CD14-positive monocyte (primary cell): ENCODE measurements at regions not wholly inside any gene's neighbourhood (a gene's known extent, or its start where the extent isn't known, plus 50 kb on each side); places are given as distances from the start of the nearest gene placed in this dataset.

Experiments used
- DNase-seq, 3 donors: peaks; one replicate each; pipeline ENCODE4 v3.0.0-alpha.2; 2011 to 2022
- H2AFZ ChIP-seq: 2 replicates; pipeline ENCODE4 v1.6.0; 2012; ENCODE audit warnings: mild to moderate bottlenecking, low read depth, low read length, inconsistent platforms; ENCODE audit not compliant: insufficient read depth, poor library complexity, severe bottlenecking
- H3K27ac ChIP-seq, 2 donors: 1 replicate in 1 of 2; 2 replicates in 1 of 2; pipeline ENCODE4 v1.5.1; 2012 to 2013; ENCODE audit warnings: low read length in 2 of 2, control low read depth in 1 of 2, inconsistent platforms in 1 of 2, low read depth in 1 of 2, mild to moderate bottlenecking in 1 of 2
- H3K27me3 ChIP-seq, 2 donors: one replicate each; pipeline versions ENCODE4 v1.6.0 to v1.6.1; 2011 to 2013; ENCODE audit warnings: low read length in 2 of 2; ENCODE audit not compliant: control insufficient read depth in 2 of 2, insufficient read depth in 2 of 2
- H3K36me3 ChIP-seq, 2 donors: replicated peaks in 1 of 2; 1 replicate in 1 of 2; 2 replicates in 1 of 2; pipeline versions ENCODE4 v1.5.1 to v1.6.1; 2012 to 2013; ENCODE audit warnings: low read length in 2 of 2, control low read depth in 1 of 2, inconsistent platforms in 1 of 2, mild to moderate bottlenecking in 1 of 2; ENCODE audit not compliant: insufficient read depth in 2 of 2, control insufficient read depth in 1 of 2
- H3K4me1 ChIP-seq, 2 donors: 1 replicate in 1 of 2; 2 replicates in 1 of 2; pipeline versions ENCODE4 v1.5.1 to v1.6.1; 2012 to 2013; ENCODE audit warnings: low read length in 2 of 2, control low read depth in 1 of 2, inconsistent platforms in 1 of 2, mild to moderate bottlenecking in 1 of 2, moderate library complexity in 1 of 2; ENCODE audit not compliant: insufficient read depth in 2 of 2, control insufficient read depth in 1 of 2
- H3K4me2 ChIP-seq: replicated peaks from 2 replicates; pipeline ENCODE3; 2012; ENCODE audit warnings: low read length, moderate library complexity, mild to moderate bottlenecking; ENCODE audit not compliant: poor library complexity, severe bottlenecking; ENCODE audit errors: extremely low read depth
- H3K4me3 ChIP-seq, 3 experiments: fragments of 200-600 bp in 1 of 3; sonication (generic) in 1 of 3; replicated peaks in 1 of 3; 1 replicate in 2 of 3; 2 replicates in 1 of 3; pipeline ENCODE4 v1.5.1; 2011 to 2013; ENCODE audit warnings: low read length in 3 of 3, mild to moderate bottlenecking in 3 of 3, control low read depth in 2 of 3, low read depth in 2 of 3, inconsistent platforms in 1 of 3, moderate library complexity in 1 of 3
- H3K79me2 ChIP-seq: 2 replicates; pipeline ENCODE4 v1.6.0; 2012; ENCODE audit warnings: mild to moderate bottlenecking, control low read depth, inconsistent platforms, low read length, moderate library complexity; ENCODE audit not compliant: insufficient read depth
- H3K9ac ChIP-seq: 2 replicates; pipeline ENCODE4 v1.6.0; 2017; ENCODE audit warnings: low read length, mild to moderate bottlenecking; ENCODE audit not compliant: insufficient read depth, poor library complexity, severe bottlenecking
- H3K9me3 ChIP-seq, 2 donors: replicated peaks in 1 of 2; 1 replicate in 1 of 2; 2 replicates in 1 of 2; pipeline versions ENCODE4 v1.5.1 to v1.6.1; 2012 to 2013; ENCODE audit warnings: low read length in 2 of 2, control low read depth in 1 of 2; ENCODE audit not compliant: control insufficient read depth in 1 of 2, insufficient read depth in 1 of 2
- H4K20me1 ChIP-seq: 2 replicates; pipeline ENCODE4 v1.6.0; 2012; ENCODE audit warnings: mild to moderate bottlenecking, low read length, control low read depth, moderate library complexity; ENCODE audit not compliant: insufficient read depth
- H3K27ac Mint-ChIP-seq, 7 donors: one replicate each; pipeline ENCODE4 v1.8.0; 2020; ENCODE audit warnings: mild to moderate bottlenecking in 7 of 7, mixed read lengths in 7 of 7, moderate library complexity in 6 of 7, inconsistent platforms in 2 of 7
- H3K27me3 Mint-ChIP-seq, 3 donors: one replicate each; pipeline ENCODE4 v1.8.0; 2021 to 2022; ENCODE audit warnings: low read depth in 3 of 3, mild to moderate bottlenecking in 3 of 3, mixed read lengths in 3 of 3, moderate library complexity in 3 of 3, inconsistent platforms in 1 of 3
- H3K36me3 Mint-ChIP-seq, 2 donors: one replicate each; pipeline ENCODE4 v1.8.0; 2020; ENCODE audit warnings: mixed read lengths in 2 of 2, inconsistent platforms in 1 of 2, mild to moderate bottlenecking in 1 of 2
- H3K4me1 Mint-ChIP-seq: one replicate; pipeline ENCODE4 v1.8.0; 2020; ENCODE audit warnings: mild to moderate bottlenecking, mixed read lengths
- H3K4me3 Mint-ChIP-seq, 2 donors: one replicate each; pipeline ENCODE4 v1.8.0; 2020; ENCODE audit warnings: mild to moderate bottlenecking in 2 of 2, mixed read lengths in 2 of 2, moderate library complexity in 1 of 2
- H3K9me3 Mint-ChIP-seq, 7 donors: one replicate each; pipeline ENCODE4 v1.8.0; 2020 to 2022; ENCODE audit warnings: mixed read lengths in 7 of 7, mild to moderate bottlenecking in 6 of 7, moderate library complexity in 6 of 7, inconsistent platforms in 2 of 7
- WGBS: methylation state at CpG from one replicate; pipeline ENCODE4 v1.1.5; 2013; ENCODE audit warnings: missing lambda C conversion rate; ENCODE audit not compliant: insufficient coverage; 5-methylcytosine and 5-hydroxymethylcytosine counted together
- intact Hi-C, 2 donors: fragments of 100-400 bp; cut with micrococcal nuclease; formaldehyde crosslinking; loops; one replicate each; pipeline versions ENCODE4 v1.15.0 to v1.15.1; 2023
- TF ChIP-seq, protein P1 (sequence below): fragments of 200-600 bp; IDR thresholded peaks from one replicate; pipeline ENCODE4 v1.8.0; 2022; ENCODE audit warnings: antibody characterized with exemption, mild to moderate bottlenecking

DNA sequence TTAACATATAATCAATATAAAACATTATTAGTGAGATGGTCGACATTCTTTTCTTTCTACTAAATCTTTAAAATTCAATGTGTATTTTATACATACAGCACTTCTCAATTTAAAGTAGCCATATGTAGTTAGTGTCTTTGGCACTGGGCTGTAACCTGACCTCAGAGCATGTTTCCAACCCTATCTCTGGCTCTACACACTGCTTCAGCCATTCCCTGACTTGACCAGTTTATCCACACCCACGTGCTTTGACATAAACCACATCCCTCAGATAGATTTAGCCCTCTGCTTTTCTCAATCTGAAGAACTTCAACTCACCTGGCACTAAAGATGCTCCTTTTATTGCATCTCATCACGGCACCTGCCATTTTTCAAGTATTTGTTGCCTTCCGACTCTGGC lies 58.3 kb downstream of the RGS2 start:
- peaks cover 7 to 9% of the 10 kb centered on the region in 2 donors for H3K36me3 Mint-ChIP-seq
- Histone ChIP-seq H3K79me2 (no peaks in the 10 kb centered on the region), H3K4me1 (peaks cover 25 to 29% of the 10 kb centered on the region in 2 donors), H2AFZ (no peak overlapping the region), H3K9ac (no peak overlapping the region), H3K36me3 (no peaks in the 10 kb centered on the region), H4K20me1 (no peaks in the 10 kb centered on the region), H3K4me3 (no peak overlapping the region), H3K27me3 (no peaks in the 10 kb centered on the region), H3K9me3 (peaks cover 9 to 11% of the 10 kb centered on the region in 2 donors), H3K4me2 (no peak overlapping the region), H3K27ac (no peak overlapping the region)
- no peak overlapping the region for H3K4me3 Mint-ChIP-seq
- H3K27me3 Mint-ChIP-seq = no peaks in the 10 kb centered on the region
- no peak for DNase-seq
- H3K4me1 Mint-ChIP-seq = peaks cover 18% of the 10 kb centered on the region
- H3K9me3 Mint-ChIP-seq = peaks cover 9 to 15% (median 12%) of the 10 kb centered on the region in 7 donors
- intact Hi-C loops = no loop called here
- WGBS = 89% methylated on average over 1 of the region's 4 CpGs
- TF ChIP-seq, protein P1, sequence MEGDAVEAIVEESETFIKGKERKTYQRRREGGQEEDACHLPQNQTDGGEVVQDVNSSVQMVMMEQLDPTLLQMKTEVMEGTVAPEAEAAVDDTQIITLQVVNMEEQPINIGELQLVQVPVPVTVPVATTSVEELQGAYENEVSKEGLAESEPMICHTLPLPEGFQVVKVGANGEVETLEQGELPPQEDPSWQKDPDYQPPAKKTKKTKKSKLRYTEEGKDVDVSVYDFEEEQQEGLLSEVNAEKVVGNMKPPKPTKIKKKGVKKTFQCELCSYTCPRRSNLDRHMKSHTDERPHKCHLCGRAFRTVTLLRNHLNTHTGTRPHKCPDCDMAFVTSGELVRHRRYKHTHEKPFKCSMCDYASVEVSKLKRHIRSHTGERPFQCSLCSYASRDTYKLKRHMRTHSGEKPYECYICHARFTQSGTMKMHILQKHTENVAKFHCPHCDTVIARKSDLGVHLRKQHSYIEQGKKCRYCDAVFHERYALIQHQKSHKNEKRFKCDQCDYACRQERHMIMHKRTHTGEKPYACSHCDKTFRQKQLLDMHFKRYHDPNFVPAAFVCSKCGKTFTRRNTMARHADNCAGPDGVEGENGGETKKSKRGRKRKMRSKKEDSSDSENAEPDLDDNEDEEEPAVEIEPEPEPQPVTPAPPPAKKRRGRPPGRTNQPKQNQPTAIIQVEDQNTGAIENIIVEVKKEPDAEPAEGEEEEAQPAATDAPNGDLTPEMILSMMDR = no peak
- peak overlapping the region in 1 of 7 donors; percentile 32 for H3K27ac Mint-ChIP-seq

DNA sequence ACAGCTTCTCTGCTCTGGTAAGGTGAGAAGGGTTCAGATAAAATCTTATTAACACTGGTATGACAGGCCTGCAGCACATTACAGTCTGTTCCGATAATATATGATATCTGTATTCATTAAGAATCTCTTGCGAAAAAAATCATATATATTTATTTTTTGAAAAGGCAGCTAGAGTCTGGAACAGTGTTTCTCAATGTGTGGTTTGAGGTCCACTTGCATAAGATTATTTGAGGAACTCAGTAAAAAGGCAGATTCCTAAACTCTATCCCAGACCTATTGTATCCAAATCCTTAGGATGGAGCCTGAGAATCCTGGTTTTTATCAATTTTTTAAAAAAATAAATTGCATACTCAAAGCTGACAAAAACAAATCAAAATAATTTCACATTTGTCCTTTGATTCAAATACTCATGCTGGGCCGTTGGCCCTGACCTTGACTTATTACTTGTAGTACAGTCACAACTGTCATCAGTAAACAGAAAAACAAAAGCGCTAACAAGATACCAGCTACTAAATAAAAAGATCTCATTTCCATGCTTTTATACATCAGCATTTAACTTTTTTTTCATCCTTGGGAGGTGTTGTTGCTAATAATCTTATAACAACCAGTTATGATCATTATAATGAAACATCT lies 60.6 kb downstream of the RGS2 start:
- Histone ChIP-seq H3K79me2 (no peaks in the 10 kb centered on the region), H4K20me1 (no peaks in the 10 kb centered on the region), H3K27ac (peak overlapping the region in 1 of 2 donors; percentile 74), H3K9ac (no peak overlapping the region), H3K4me2 (peak overlapping the region; percentile 51), H3K36me3 (no peaks in the 10 kb centered on the region), H3K4me1 (peaks cover 37 to 47% of the 10 kb centered on the region in 2 donors), H2AFZ (peak overlapping the region; percentile 9), H3K4me3 (peak overlapping the region in 1 of 3 experiments; percentile 22), H3K27me3 (no peaks in the 10 kb centered on the region), H3K9me3 (peaks cover 9 to 11% of the 10 kb centered on the region in 2 donors)
- peaks cover 9 to 13% (median 10%) of the 10 kb centered on the region in 7 donors for H3K9me3 Mint-ChIP-seq
- H3K27me3 Mint-ChIP-seq = no peaks in the 10 kb centered on the region
- no peak overlapping the region for H3K4me3 Mint-ChIP-seq
- TF ChIP-seq, protein P1 = no peak
- WGBS = 56% methylated on average over 1 of the region's 4 CpGs
- H3K27ac Mint-ChIP-seq = peak overlapping the region; percentile 49 to 87 (median 77)
- H3K4me1 Mint-ChIP-seq = peaks cover 35% of the 10 kb centered on the region
- H3K36me3 Mint-ChIP-seq = peaks cover 7 to 9% of the 10 kb centered on the region in 2 donors
- intact Hi-C loops = no loop called here
- DNase-seq = peak; percentile 32 to 62 (median 34)
